HepG2 (cell line): ENCODE measurements at regions not wholly inside any gene's neighbourhood (a gene's known extent, or its start where the extent isn't known, plus 50 kb on each side); places are given as distances from the start of the nearest gene placed in this dataset.

Source experiments
- FOXM1 ChIP-seq: sonication (generic); formaldehyde crosslinking; IDR thresholded peaks from 2 replicates; pipeline ENCODE4 v1.5.0; 2020; ENCODE audit warnings: missing genetic modification reagents
- NFIC ChIP-seq: IDR thresholded peaks from 2 replicates; pipeline ENCODE4 v1.6.1; 2012; ENCODE audit warnings: mild to moderate bottlenecking, low read length, inconsistent platforms
- TF ChIP-seq, protein P1 (sequence below): sonication (generic); formaldehyde crosslinking; IDR thresholded peaks from one replicate; pipeline ENCODE4 v1.5.1; 2020; ENCODE audit warnings: mild to moderate bottlenecking, missing genetic modification reagents; ENCODE audit errors: not compliant biosample characterization

- TF ChIP-seq, protein P1, sequence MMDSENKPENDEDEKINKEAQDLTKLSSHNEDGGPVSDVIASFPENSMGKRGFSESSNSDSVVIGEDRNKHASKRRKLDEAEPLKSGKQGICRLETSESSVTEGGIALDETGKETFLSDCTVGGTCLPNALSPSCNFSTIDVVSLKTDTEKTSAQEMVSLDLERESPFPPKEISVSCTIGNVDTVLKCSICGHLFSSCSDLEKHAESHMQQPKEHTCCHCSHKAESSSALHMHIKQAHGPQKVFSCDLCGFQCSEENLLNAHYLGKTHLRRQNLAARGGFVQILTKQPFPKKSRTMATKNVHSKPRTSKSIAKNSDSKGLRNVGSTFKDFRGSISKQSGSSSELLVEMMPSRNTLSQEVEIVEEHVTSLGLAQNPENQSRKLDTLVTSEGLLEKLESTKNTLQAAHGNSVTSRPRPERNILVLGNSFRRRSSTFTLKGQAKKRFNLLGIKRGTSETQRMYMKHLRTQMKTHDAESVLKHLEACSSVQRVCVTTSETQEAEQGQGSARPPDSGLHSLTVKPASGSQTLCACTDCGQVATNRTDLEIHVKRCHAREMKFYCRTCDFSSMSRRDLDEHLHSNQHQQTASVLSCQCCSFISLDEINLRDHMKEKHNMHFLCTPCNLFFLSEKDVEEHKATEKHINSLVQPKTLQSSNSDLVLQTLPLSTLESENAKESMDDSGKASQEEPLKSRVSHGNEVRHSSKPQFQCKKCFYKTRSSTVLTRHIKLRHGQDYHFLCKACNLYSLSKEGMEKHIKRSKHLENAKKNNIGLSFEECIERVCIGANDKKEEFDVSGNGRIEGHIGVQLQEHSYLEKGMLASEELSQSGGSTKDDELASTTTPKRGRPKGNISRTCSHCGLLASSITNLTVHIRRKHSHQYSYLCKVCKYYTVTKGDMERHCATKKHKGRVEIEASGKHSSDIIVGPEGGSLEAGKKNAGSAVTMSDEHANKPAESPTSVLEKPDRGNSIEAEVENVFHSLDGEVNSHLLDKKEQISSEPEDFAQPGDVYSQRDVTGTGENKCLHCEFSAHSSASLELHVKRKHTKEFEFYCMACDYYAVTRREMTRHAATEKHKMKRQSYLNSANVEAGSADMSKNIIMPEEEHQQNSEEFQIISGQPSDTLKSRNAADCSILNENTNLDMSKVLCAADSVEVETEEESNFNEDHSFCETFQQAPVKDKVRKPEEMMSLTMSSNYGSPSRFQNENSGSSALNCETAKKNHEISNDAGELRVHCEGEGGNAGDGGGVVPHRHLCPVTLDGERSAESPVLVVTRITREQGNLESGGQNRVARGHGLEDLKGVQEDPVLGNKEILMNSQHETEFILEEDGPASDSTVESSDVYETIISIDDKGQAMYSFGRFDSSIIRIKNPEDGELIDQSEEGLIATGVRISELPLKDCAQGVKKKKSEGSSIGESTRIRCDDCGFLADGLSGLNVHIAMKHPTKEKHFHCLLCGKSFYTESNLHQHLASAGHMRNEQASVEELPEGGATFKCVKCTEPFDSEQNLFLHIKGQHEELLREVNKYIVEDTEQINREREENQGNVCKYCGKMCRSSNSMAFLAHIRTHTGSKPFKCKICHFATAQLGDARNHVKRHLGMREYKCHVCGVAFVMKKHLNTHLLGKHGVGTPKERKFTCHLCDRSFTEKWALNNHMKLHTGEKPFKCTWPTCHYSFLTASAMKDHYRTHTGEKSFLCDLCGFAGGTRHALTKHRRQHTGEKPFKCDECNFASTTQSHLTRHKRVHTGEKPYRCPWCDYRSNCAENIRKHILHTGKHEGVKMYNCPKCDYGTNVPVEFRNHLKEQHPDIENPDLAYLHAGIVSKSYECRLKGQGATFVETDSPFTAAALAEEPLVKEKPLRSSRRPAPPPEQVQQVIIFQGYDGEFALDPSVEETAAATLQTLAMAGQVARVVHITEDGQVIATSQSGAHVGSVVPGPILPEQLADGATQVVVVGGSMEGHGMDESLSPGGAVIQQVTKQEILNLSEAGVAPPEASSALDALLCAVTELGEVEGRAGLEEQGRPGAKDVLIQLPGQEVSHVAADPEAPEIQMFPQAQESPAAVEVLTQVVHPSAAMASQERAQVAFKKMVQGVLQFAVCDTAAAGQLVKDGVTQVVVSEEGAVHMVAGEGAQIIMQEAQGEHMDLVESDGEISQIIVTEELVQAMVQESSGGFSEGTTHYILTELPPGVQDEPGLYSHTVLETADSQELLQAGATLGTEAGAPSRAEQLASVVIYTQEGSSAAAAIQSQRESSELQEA (CRISPR knock-in tag), result no peak
- TF ChIP-seq NFIC (no peak), FOXM1 (CRISPR knock-in tag) (no peak)
Observed at GRCh38 chr6:18973251-18973650, 586.1 kb downstream of the RNF144B start.
